ENCODE measurements at regions not wholly inside any gene's neighbourhood (a gene's known extent, or its start where the extent isn't known, plus 50 kb on each side); places are given as distances from the start of the nearest gene placed in this dataset.
"Not testable (repeated sequence)": the region's sequence is repeated elsewhere in the genome, so short reads cannot be mapped to it uniquely, and the experiment has no call there.

DNA sequence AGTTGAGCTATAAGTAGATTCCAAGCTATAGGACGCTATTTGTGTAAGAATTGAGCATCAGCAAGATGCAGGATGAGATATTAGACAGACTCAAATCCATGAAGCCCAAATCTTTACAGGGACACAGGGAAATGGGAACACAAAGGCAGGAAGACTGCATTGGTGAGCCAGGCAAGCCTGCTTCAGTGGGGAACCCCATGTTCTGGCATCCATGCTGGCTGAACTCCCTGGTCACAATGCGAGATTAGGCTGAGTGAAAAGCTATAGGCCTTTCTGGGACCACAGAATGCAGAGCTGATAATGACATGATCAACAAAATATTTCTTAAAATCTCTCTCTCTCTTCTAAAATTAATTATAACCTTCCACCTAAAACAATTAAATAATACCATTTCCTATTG, 170.5 kb downstream of the CDC14C start:
- in situ Hi-C loops (cut with HindIII; ENCODE audit: low pct_ligation_motif_present, low pct_unique_long_range_greater_than_20kb, low sequenced_read_pairs) = no loop called here
- DNase-seq = no peak

DNA sequence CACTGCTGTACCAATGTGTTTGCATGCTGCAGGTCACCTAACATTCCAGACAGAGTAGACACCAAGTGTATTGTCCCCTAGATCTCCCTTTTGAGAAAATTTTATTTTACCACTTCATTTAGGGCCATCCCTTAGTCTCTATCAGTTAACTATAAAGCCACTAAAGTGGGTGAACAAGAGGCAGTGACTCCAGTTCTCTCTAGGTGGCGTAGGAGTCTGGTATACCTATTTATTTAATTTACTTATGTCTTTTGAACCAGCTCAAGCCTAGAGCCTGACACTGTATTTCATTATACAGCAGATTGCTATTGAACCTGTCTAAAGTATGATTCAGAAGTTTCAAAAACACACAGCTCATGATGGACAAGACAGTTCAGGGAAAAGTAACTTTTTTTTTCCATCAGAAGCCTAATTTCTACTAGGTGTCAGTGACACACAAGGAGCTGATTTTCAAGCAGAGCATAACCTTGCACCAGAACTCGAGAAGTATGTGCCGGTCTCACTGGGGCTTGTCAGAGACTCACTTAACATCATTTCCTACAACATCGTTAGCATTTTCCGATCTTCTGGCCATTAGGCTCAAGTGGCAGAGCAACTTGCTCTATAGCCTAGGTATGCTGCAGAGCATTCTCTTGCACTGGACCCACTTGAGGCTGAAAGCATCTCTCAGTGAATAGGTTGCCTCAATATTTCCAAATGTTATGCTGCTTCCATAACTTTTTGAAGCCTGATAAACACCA, 175.4 kb downstream of the CDC14C start:
- peak; percentile 42 for DNase-seq
- in situ Hi-C loops (cut with HindIII; ENCODE audit: low pct_ligation_motif_present, low pct_unique_long_range_greater_than_20kb, low sequenced_read_pairs) = no loop called here

DNA sequence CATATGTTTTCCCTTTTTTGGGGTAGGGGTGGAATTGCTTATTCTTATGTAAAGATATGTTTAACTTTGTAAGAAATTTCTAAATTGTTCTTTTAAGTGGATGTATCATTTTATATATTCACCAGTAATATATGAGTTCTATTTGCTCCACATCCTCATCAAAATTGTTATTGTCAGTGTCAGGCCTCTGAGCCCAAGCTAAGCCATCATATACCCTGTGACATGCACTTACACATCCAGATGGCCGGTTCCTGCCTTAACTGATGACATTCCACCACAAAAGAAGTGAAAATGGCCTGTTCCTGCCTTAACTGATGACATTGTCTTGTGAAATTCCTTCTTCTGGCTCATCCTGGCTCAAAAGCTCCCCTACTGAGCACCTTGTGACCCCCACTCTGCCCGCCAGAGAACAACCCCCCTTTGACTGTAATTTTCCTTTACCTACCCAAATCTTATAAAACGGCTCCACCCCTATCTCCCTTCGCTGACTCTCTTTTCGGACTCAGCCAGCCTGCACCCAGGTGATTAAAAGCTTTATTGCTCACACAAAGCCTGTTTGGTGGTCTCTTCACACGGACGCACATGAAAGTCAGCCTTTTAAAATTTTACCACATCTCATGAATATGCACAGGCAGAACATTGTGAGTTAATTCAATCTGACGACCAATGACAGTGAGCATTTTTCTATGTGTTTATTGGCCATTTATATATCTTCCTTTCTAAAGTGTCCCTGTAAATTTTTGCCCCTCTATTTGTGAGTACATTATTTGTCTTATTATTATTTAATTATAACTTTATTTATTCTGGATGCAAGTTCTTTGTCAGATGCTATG, 176.8 kb downstream of the CDC14C start:
- in situ Hi-C loops (cut with HindIII; ENCODE audit: low pct_ligation_motif_present, low pct_unique_long_range_greater_than_20kb, low sequenced_read_pairs); DNase-seq: not testable (repeated sequence)

DNA sequence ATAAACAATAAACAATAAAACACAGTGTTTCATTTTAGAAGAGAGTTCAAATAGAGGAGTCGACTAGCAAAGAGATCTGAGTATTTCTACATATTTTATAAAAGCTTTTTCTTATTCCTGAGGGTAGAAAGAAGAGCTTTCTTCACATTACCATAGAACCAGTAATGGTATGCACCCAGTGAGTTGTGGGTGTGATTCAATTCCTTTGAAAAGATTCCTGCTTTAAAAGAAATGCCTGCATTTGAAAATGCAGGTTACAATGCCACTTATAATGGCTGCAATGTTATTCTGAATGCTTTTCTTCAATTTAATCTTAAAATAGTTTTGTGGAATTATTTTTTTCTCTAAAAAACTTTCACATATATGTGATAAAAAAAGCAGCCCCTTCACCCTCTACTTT, 178.1 kb downstream of the CDC14C start:
- no peak for DNase-seq
- in situ Hi-C loops (cut with HindIII; ENCODE audit: low pct_ligation_motif_present, low pct_unique_long_range_greater_than_20kb, low sequenced_read_pairs) = no loop called here

DNA sequence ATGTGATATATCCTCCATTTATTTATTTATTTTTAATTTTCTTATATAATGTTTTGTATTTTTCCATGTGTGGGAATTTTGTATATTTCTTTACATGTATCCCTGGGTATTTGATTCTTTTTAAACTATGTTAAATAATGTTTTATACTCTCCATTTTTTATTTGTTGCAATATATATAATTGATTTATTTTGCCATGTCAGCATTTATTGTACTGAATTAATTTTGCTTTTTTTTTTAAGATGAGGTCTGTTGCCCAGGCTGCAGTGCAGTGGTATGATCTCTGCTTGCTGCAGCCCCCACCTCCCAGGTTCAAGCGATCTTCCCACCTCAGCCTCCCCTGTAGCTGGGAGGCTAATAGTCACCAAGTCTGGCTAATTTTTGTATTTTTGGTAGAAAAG, 187.4 kb downstream of the CDC14C start:
- in situ Hi-C loops (cut with HindIII; ENCODE audit: low pct_ligation_motif_present, low pct_unique_long_range_greater_than_20kb, low sequenced_read_pairs) = no loop called here
- no peak for DNase-seq

DNA sequence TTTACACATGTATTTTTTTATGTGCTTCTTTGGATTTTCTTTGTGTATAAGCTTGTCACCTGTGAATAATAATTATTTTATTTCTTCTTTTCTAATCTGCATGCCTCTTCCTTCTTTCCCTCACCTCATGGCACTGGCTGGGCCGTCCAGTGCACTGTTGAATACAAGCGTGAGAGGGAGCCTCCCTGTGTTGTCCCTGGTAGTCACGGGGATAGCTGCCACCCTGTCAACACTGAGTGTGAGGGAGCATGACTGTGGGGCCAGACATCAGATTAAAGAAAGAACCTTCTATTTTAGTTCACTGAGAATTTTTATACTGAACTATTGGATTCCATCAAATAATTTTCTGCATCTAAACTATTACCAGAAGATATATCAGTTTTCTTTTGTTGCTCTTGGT, 187.9 kb downstream of the CDC14C start:
- in situ Hi-C loops (cut with HindIII; ENCODE audit: low pct_ligation_motif_present, low pct_unique_long_range_greater_than_20kb, low sequenced_read_pairs) = no loop called here

DNA sequence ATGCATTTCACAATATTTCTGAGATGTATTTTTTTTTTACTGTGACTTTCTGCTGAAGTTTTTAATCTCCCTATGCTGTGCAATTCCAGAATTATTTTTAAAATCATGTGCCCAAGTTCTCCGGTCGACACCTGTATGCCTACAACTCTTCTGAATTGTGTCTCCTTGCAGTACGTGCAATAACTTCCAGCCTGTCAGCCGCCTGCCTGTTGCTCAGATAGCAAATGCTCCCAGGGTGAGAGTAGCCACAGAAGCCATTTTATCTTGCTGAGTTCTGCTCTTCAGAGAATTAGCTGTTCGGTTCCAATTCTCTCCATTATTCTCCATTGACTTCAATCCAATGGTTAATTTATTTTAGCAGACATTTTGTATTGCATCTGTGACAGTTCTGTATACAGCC, 188.3 kb downstream of the CDC14C start:
- in situ Hi-C loops (cut with HindIII; ENCODE audit: low pct_ligation_motif_present, low pct_unique_long_range_greater_than_20kb, low sequenced_read_pairs) = no loop called here
- no peak for DNase-seq

More for the DNA sequence above, 187.9 kb downstream of the CDC14C start:
- no peak for DNase-seq

DNA sequence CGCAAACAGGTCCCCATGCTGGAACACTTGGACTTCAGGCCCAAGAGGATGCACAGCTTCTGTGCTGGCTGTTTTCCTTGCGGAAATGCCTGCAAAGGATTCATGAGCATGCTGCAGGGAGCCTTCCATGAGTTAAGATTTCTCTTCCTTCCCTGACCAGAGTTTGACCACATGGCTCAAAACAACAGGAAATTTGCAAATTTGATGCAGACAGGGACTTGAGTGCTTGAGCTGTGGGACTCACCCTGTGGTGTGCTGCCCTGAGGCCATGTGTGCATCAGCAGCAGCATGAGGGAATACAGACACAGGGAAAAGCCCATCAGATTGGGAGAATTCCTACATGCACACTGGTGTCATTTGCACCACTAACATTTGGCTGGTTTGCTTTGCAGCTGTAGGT, 195.4 kb downstream of the CDC14C start:
- in situ Hi-C loops (cut with HindIII; ENCODE audit: low pct_ligation_motif_present, low pct_unique_long_range_greater_than_20kb, low sequenced_read_pairs) = no loop called here
- DNase-seq = no peak

DNA sequence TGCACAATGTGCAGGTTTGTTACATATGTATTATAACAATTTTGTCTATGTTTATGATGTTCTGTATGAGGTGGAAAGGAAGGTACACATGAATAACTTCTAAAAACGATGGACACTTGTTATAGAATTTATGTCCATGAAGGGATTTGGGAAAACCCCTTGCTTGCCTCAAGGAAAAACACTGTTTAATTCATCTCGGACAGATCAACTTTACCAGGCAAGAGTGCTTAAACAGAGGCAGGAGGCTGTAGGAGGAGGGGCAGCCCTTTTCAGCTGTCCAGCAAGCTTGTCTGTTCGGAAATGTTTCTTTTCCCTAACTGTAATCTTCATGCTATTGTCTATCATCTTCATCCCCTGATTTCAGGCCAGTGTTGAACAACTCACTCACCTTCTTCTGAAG, 200.9 kb downstream of the CDC14C start:
- in situ Hi-C loops (cut with HindIII; ENCODE audit: low pct_ligation_motif_present, low pct_unique_long_range_greater_than_20kb, low sequenced_read_pairs) = no loop called here
- no peak for DNase-seq

DNA sequence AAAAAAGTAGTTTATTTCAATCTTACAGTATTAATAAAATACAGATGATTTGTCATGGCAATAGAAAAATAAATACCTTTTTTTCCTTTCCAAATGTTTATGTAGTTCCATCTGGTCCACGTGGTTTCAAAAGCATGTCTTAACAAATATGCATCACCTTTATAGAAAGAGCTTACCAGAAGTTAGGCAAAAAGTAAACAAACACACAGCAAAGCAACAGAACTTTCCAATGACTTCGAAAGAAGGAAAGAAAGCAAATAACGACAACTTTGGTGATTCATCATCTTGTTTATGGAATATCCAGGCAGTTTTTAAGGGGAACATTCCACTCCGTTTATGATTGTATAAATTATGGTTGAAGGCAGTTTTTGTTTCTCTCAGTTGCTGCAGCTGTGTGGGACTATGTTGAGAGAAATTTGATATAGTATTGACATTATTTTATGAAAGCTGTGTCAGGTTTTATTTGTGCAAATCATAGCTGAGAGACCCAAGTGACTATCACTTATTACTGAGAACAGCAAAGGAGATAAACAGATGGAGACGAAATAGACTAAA, 203.1 kb downstream of the CDC14C start:
- DNase-seq = no peak
- in situ Hi-C loops (cut with HindIII; ENCODE audit: low pct_ligation_motif_present, low pct_unique_long_range_greater_than_20kb, low sequenced_read_pairs) = no loop called here

DNA sequence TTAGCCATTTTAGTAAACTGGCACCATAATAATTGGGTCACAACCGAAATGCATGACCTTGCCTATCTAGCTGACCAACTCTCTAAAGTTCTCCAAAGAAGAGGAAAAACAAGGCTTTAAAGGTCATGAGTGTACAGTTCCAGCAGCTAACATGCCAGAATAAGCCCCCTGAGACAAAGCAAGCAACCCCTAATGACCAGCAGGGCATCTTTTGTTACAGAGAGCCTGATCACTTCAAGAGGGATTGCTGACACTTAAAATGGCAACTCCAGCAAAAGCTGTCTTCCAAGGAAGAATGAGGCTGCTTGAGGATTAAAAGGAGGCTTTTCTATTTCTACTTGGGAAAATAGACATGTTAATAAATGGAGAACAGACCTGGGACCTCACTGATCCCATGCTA, 213.6 kb downstream of the CDC14C start:
- in situ Hi-C loops (cut with HindIII; ENCODE audit: low pct_ligation_motif_present, low pct_unique_long_range_greater_than_20kb, low sequenced_read_pairs) = no loop called here

DNA sequence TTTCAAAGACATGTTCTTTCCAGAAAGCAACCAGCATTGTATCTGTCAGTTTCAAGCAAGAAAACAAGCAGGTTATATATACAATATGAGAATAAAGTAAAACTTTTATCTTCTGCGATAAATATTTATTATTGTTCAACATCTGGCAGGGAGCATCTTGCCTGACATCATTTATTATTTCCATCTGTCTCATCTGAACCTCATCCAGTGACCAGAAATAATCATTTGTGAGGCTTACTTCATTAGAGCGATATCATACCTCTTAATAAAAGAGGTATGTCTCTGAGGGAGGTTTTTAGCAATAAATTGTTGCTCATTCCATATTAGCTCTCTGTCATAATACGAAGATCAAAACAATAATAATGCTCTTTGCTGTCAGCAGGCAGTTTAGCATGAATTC, 226.1 kb downstream of the CDC14C start:
- no peak for DNase-seq
- in situ Hi-C loops (cut with HindIII; ENCODE audit: low pct_ligation_motif_present, low pct_unique_long_range_greater_than_20kb, low sequenced_read_pairs) = no loop called here

More for the DNA sequence above, 213.6 kb downstream of the CDC14C start:
- no peak for DNase-seq

DNA sequence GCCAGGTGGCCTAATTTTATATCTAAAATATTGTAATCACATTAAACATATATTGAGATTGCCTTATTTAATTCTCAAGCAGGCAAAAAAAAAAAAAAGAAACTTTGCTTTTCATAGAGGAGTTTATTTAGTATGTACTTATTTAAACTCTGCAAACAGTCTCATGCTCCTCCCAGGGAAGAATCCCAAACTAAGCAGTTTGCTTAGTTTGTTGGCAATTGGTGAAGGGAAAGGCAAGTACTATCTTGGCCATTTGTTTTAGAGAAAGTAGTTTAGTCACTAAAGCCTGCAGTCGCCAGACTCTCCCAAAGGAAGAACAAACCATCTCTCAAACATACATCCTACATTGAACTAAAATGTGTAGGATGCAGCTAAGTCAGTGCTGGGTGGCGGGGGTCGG, 226.8 kb downstream of the CDC14C start:
- in situ Hi-C loops (cut with HindIII; ENCODE audit: low pct_ligation_motif_present, low pct_unique_long_range_greater_than_20kb, low sequenced_read_pairs) = no loop called here
- no peak for DNase-seq

DNA sequence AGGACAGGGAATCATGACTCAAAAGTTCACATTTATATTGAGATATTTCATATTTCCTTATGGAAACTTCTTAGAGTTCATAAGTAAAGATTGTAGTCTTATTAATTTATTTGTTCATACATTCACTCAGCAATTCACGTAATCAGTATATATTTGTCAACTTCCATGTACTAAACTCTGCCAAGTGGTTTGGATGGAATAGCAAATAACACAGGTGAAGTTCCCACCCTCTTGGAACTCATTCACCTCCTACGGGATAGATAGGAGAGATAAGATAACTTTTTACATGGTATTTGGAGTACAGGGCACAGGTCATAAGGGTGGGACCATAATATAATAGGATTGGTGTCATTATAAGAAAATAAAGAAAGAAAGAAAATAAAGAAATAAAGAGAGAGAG, 234.0 kb downstream of the CDC14C start:
- in situ Hi-C loops (cut with HindIII; ENCODE audit: low pct_ligation_motif_present, low pct_unique_long_range_greater_than_20kb, low sequenced_read_pairs) = no loop called here
- no peak for DNase-seq

DNA sequence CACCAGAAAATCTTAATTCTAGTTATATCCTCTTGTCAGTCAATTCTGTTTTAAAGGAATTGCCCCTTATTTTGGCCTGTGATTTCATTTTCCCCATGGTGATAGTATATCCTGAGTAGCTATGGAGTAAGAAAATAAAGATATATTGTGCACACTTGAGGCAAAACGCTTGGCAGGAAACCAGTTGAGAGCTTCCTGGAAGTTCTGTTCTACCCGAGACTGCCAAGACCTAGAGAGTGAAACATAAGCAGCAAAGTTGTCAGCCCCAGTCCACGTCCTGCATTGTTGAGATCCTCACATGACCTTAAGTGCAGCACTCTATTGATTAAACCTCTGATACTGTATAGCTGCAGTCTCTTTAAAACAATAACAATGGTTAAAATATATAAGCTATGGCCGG, 235.2 kb downstream of the CDC14C start:
- no peak for DNase-seq
- in situ Hi-C loops (cut with HindIII; ENCODE audit: low pct_ligation_motif_present, low pct_unique_long_range_greater_than_20kb, low sequenced_read_pairs) = no loop called here

DNA sequence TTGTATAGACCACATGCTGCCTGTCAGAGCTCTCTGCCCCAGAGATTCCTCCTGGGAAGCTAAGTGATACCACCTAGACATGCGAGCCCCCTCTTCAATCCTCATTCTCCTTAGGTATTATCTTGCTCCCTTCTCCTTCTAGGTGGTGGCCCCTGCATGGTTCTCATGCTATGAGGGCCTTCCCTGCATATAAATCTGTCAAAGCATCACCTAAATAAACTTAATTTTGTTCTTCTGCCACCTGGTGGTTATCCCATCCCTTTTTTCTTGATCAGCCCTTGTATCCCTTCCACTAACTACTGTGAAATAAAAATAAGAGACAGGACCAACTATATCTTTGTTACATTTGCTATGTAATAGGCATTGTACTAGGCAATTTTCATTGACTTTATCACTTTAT, 242.1 kb downstream of the CDC14C start:
- in situ Hi-C loops (cut with HindIII; ENCODE audit: low pct_ligation_motif_present, low pct_unique_long_range_greater_than_20kb, low sequenced_read_pairs) = no loop called here
- DNase-seq = peak; percentile 44

DNA sequence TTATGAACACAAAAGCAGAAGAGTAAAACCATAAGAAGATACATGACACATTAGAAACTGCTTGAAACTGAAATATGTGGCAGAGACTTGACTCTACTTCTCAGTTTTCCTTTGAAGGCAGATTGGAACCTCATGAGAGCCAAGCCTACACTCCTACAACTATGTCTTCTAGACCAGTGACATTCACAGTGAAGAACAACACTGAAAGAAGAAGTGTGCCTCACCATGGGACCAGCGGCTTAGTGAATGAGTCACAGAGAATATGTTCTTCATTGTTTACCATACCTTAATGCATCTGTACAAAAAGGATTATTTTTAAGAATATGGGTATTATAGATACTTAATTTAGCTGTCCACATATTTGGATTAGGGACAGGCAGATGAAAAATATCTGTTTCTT, 248.3 kb downstream of the CDC14C start:
- no peak for DNase-seq
- in situ Hi-C loops (cut with HindIII; ENCODE audit: low pct_ligation_motif_present, low pct_unique_long_range_greater_than_20kb, low sequenced_read_pairs) = no loop called here

DNA sequence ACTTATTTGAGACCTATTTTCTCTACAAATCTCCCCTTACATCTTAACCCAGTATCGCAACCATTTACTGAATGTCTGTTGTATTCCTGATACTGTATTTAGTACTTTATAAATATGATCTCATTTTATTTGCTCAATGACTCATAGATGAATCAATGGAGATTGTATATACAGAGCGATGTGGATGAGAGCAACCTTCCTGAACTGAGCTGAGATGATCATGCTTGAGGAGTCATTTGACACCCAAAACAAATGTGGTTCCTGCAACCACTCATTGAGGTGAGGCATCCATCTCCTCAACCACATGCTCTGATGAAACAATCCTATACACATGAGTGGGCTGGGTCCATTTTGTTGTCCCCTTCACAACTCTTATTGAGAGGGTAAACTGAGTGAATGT, 250.0 kb downstream of the CDC14C start:
- no peak for DNase-seq
- in situ Hi-C loops (cut with HindIII; ENCODE audit: low pct_ligation_motif_present, low pct_unique_long_range_greater_than_20kb, low sequenced_read_pairs) = no loop called here

DNA sequence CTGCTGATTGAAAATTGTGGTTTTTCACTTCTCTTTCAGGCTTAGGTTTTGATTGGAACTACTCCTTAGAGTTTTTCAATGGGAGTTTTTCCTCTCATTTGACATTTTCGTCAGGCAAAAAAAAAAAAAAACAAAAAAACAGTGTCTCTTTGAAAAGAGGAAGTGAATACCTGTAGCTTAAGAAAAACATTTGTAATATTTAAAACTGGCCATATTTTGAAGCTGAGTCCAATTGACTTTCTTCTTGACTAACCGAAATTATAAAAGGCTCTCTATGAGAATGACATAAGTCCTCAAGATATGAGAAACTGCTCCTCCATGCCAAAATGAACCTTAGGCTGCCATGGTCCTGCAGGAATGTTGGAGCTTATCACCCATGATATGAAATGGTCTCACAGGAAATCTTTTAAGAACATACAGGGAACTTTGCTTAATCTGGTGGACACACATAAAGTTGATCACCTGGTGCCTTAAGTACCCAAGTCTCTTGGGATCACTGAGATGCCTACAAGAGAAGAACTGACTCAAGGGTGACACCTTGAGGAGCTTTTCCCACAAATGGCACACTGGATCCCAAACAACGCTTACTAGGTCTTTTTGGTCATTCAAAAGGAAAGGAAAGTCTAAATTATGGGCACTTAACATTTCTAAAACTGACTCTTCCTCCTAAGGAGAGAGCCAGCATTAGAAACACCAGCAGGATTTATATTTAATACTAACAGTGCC, 263.4 kb downstream of the CDC14C start:
- DNase-seq = peak; percentile 8
- in situ Hi-C loops (cut with HindIII; ENCODE audit: low pct_ligation_motif_present, low pct_unique_long_range_greater_than_20kb, low sequenced_read_pairs) = no loop called here
